ENCODE measurements at regions not wholly inside any gene's neighbourhood (a gene's known extent, or its start where the extent isn't known, plus 50 kb on each side); places are given as distances from the start of the nearest gene placed in this dataset.

DNA sequence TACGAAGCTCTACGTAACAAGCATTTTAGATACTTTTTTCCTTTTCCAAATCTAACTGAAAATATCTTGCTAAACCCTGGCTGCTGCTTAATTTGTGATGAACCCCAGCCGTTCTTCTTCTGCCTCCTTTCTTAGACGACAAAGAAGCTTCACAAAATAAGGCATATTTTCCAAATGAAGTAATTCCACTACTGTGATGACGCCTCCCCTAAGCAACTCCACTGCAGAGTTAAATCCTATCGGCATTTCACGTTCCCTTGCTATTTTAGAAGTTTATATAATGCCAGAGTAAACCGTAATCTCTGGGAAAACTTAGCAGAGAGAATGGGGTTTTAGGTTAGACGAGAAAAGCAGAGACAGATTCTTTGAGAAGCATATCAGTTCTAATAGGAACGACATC is 683.1 kb upstream of the SALL1 start:
- Histone ChIP-seq H3K27me3 (ENCODE audit: control insufficient read depth in 2 of 2, insufficient read depth in 2 of 2, low read length in 2 of 2) (no peaks in the 10 kb centered on the region), H3K79me2 (ENCODE audit: control insufficient read depth, insufficient read depth, low read length) (no peaks in the 10 kb centered on the region), H3K9me1 (replicated peaks; ENCODE audit: control insufficient read depth, extremely low read depth, insufficient read depth, low read length) (no peaks in the 10 kb centered on the region), H3K27ac (ENCODE audit: insufficient read depth, low read depth, low read length) (no peak overlapping the region), H4K20me1 (replicated peaks; ENCODE audit: control insufficient read depth, extremely low read depth, insufficient read depth, low read length) (no peaks in the 10 kb centered on the region), H2AFZ (ENCODE audit: low read depth, low read length) (no peak overlapping the region), H3K9ac (replicated peaks; ENCODE audit: extremely low read depth, insufficient read depth, low read length) (no peak overlapping the region), H3K4me1 (ENCODE audit: control insufficient read depth, extremely low read depth, insufficient read depth, low read length) (no peaks in the 10 kb centered on the region), H3K36me3 (ENCODE audit: control insufficient read depth in 2 of 2, extremely low read depth in 1 of 2, insufficient read depth in 2 of 2, low read length in 2 of 2) (no peaks in the 10 kb centered on the region), H3K4me2 (ENCODE audit: insufficient read depth, low read length) (no peak overlapping the region), H3K9me3 (replicated peaks; ENCODE audit: control insufficient read depth, insufficient read depth, low read length) (peaks cover 2% of the 10 kb centered on the region), H3K4me3 (replicated peaks in 1 of 3; ENCODE audit: insufficient read depth in 1 of 3, low read depth in 1 of 3, low read length in 3 of 3) (no peak overlapping the region)
- TF ChIP-seq CTCF (IDR thresholded peaks at IDR 0.05; ENCODE audit: extremely low read depth in 1 of 2, insufficient read depth in 1 of 2, low read depth in 1 of 2, low read length in 2 of 2): no peak
- TF ChIP-seq MYC (IDR thresholded peaks at IDR 0.05; ENCODE audit: low read depth, low read length): no peak
- no peak for TF ChIP-seq FOS (IDR thresholded peaks at IDR 0.05; ENCODE audit: borderline replicate concordance, insufficient read depth, low read length)
- no peak for TF ChIP-seq JUN (IDR thresholded peaks at IDR 0.05; ENCODE audit: borderline replicate concordance, insufficient read depth, insufficient read length, low read depth)
- no peak for TF ChIP-seq EZH2 (IDR thresholded peaks at IDR 0.05; ENCODE audit: borderline replicate concordance, low read depth, low read length, severe bottlenecking)
- TF ChIP-seq POLR2AphosphoS5 (IDR thresholded peaks at IDR 0.05; ENCODE audit: insufficient read depth, low read depth, low read length): no peak
- no peak for TF ChIP-seq POLR2A (IDR thresholded peaks at IDR 0.05; ENCODE audit: low read depth, low read length)
- no peak for TF ChIP-seq GATA2 (IDR thresholded peaks at IDR 0.05; ENCODE audit: insufficient read depth, insufficient read length, low read depth, low read length)
- no peak for TF ChIP-seq MAX (IDR thresholded peaks at IDR 0.05; ENCODE audit: insufficient read depth, insufficient read length)
- ChIA-PET POLR2A (no interaction called here), CTCF (no interaction called here)
- intact Hi-C loops (cut with micrococcal nuclease) (no loop called here), dilution Hi-C loops (cut with MboI; ENCODE audit: extremely low pct_ligation_motif_present, low sequenced_read_pairs) (no loop called here)
- FAIRE-seq: no peak
- no TSS peak for BruUV-seq (replicated peaks)
- no peak for DNase-seq (ENCODE audit: low read depth, low spot score)

Measured in endothelial cell of umbilical vein (primary cell).